Uterus (tissue), 2 donors: ENCODE measurements at regions not wholly inside any gene's neighbourhood (a gene's known extent, or its start where the extent isn't known, plus 50 kb on each side); places are given as distances from the start of the nearest gene placed in this dataset.

ENCODE experiments used
- CTCF ChIP-seq, 4 experiments: fragments of 200-600 bp in 2 of 4; fragments of 450-650 bp in 2 of 4; sonication (generic) in 2 of 4; IDR thresholded peaks; one replicate each; pipeline ENCODE4 v1.5.1; 2016 to 2019; ENCODE audit warnings: antibody characterized with exemption in 4 of 4, mild to moderate bottlenecking in 2 of 4, moderate library complexity in 1 of 4
- POLR2A ChIP-seq, 2 donors: fragments of 450-650 bp; IDR thresholded peaks; one replicate each; pipeline ENCODE4 v1.6.1; 2016; ENCODE audit warnings: antibody characterized with exemption in 2 of 2, mild to moderate bottlenecking in 1 of 2, moderate library complexity in 1 of 2

DNA sequence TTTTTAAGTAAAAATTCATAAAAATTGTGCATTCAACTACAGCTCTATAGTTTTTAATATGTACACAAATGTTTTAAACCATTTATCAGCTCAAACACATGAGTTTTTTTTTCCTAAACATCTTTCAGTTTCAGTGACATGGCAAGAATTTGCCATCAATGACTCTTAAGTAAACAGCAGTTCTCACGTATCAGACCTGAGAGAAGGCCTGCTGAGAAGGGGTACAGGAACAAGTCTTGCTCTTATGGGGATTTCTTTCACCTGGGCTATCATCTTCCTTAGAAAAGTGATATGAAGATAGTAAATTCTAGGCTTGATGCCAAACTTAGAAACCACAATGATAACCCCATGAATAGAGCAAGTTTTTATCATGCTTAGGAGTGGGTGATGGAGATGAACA lies 467.8 kb downstream of the ARL4A start:
- no peak for TF ChIP-seq CTCF (IDR thresholded peaks at IDR 0.05)
- TF ChIP-seq POLR2A (IDR thresholded peaks at IDR 0.05): no peak
